BJ (cell line): ENCODE measurements at regions not wholly inside any gene's neighbourhood (a gene's known extent, or its start where the extent isn't known, plus 50 kb on each side); places are given as distances from the start of the nearest gene placed in this dataset.

Experiments
- CTCF ChIA-PET: fragments of 350-600 bp; formaldehyde crosslinking; extraction: SDS; loops from one replicate; lab custom pipeline; 2021; ENCODE audit warnings: antibody characterized with exemption, inconsistent platforms; lab: Yijun Ruan, JAX
- POLR2A ChIA-PET: fragments of 300-600 bp; sonication (Branson Sonifier 250); formaldehyde crosslinking; extraction: SDS; loops from one replicate; lab custom pipeline; 2021; ENCODE audit warnings: antibody characterized with exemption; lab: Charles Lee
- DNase-seq: peaks from one replicate; pipeline ENCODE4 v3.0.0-alpha.2; 2011; ENCODE audit warnings: low read depth
- H3K27me3 ChIP-seq: 2 replicates; pipeline ENCODE4 v1.6.0; 2011; ENCODE audit warnings: low read length; ENCODE audit not compliant: control insufficient read depth, insufficient read depth
- H3K36me3 ChIP-seq: 2 replicates; pipeline ENCODE4 v1.5.1; 2011; ENCODE audit warnings: low read length; ENCODE audit not compliant: control insufficient read depth, insufficient read depth
- H3K4me3 ChIP-seq: 2 replicates; pipeline ENCODE4 v1.5.1; 2011; ENCODE audit warnings: low read depth, mild to moderate bottlenecking, control low read depth, low read length
- TF ChIP-seq, protein P1 (sequence below): IDR thresholded peaks from 2 replicates; pipeline ENCODE4 v1.5.1; 2011; ENCODE audit warnings: low read depth, mild to moderate bottlenecking, control low read depth, inconsistent platforms, low read length, moderate library complexity; ENCODE audit not compliant: insufficient read depth

DNA sequence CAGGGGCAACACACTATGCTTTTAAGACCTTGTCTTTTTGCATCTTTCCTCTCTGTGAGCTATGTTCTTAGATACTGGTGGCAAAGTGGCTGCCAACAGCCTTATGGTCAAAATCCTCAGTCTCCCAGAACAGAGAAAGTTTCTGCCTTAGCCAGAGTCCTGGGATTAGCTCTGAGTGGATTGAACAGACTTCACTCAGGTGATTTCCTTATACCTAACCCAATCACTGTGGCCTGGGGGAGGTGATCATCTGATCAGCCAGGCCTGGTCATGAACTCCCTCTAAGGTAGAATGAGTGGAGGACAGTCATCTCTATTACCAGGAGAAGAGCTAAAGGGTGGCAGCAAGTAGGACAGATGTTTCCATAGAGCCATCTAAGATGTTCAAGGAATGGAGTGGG is 218.5 kb upstream of the E2F8 start:
- no peak for DNase-seq

DNA sequence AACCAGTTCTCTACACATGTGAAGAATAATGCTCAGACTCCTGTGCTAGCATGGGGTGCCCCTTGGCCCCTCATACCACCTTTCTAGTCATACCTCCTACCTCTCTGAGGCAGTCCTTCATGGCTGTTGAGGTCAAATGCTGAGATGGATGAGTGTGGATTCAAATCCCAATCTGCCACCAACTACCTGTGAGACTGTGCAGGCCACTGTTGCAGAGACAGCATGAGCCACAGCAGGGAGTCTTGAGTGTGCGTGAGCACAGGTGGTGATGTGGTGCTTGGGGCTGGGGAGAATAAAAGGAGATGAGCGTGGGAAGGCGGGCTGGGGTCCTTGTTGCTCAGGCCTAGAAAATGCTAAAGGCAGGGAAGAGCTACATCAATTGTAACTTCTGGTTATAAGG is 218.0 kb upstream of the E2F8 start:
- ChIA-PET POLR2A (no interaction called here), CTCF (interaction anchor here (0.6 kb wide), 1 partner anchor 387 kb away, joined by 3 read pairs; no protein-coding TSS in a partner anchor)
- DNase-seq = no peak
- TF ChIP-seq, protein P1, sequence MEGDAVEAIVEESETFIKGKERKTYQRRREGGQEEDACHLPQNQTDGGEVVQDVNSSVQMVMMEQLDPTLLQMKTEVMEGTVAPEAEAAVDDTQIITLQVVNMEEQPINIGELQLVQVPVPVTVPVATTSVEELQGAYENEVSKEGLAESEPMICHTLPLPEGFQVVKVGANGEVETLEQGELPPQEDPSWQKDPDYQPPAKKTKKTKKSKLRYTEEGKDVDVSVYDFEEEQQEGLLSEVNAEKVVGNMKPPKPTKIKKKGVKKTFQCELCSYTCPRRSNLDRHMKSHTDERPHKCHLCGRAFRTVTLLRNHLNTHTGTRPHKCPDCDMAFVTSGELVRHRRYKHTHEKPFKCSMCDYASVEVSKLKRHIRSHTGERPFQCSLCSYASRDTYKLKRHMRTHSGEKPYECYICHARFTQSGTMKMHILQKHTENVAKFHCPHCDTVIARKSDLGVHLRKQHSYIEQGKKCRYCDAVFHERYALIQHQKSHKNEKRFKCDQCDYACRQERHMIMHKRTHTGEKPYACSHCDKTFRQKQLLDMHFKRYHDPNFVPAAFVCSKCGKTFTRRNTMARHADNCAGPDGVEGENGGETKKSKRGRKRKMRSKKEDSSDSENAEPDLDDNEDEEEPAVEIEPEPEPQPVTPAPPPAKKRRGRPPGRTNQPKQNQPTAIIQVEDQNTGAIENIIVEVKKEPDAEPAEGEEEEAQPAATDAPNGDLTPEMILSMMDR = no peak
- no peaks in the 10 kb centered on the region for H3K36me3 ChIP-seq
- H3K27me3 ChIP-seq = peaks cover 3% of the 10 kb centered on the region
- no peak overlapping the region for H3K4me3 ChIP-seq

More for the DNA sequence above, 218.5 kb upstream of the E2F8 start:
- no peak overlapping the region for H3K4me3 ChIP-seq
- H3K27me3 ChIP-seq = peaks cover 5% of the 10 kb centered on the region
- ChIA-PET CTCF (interaction anchor here (0.6 kb wide), 1 partner anchor 388 kb away, joined by 3 read pairs; no protein-coding TSS in a partner anchor), POLR2A (no interaction called here)
- H3K36me3 ChIP-seq = no peaks in the 10 kb centered on the region
- TF ChIP-seq, protein P1 = no peak

DNA sequence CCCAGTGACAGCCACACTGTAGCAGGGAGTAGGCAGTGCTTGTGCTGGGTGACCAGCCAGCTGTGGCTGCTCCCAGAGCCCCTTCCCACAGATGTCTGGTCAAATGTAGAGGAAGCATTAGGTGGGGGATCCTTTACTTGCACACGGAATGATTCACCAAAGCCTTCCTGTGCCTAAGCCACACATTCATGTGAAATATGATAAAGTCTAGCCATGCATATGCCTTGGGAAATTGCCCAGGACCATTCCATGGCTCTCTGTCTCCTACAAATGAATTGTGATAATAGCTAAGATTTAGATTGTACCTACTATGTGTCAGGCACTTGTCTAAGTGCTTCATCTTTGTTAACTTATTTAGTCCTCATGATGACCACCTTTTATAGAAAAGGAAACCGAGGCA is 217.5 kb upstream of the E2F8 start:
- DNase-seq = no peak
- ChIA-PET POLR2A (no interaction called here), CTCF (no interaction called here)
- H3K36me3 ChIP-seq = no peaks in the 10 kb centered on the region
- TF ChIP-seq, protein P1 = no peak
- no peak overlapping the region for H3K4me3 ChIP-seq
- H3K27me3 ChIP-seq = peaks cover 3% of the 10 kb centered on the region

DNA sequence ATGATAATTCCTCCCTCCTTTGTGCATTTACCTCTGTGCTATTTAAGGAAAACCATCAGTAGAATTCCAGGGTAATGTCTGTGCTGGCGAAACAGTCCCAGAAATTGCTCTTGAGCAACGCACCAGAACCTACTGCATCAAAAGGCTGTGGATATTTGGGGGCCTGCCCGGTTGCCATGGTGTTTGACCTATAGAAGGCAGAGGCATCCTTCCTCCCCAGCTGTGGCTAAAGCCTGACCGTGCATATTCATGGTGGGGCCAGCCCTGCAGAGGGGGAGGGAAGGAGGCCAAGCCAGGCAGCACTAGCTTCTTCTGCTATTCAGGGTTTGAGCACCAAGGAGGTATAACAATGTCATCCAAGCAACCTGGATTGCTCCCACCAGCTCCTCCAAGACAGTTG is 215.0 kb upstream of the E2F8 start:
- no peak for DNase-seq
- TF ChIP-seq, protein P1 = no peak
- ChIA-PET CTCF (interaction anchor here (1.2 kb wide), 1 partner anchor 102 kb away, joined by 3 read pairs; no protein-coding TSS in a partner anchor), POLR2A (no interaction called here)
- H3K4me3 ChIP-seq = no peak overlapping the region
- H3K27me3 ChIP-seq = peaks cover 7% of the 10 kb centered on the region
- no peaks in the 10 kb centered on the region for H3K36me3 ChIP-seq

DNA sequence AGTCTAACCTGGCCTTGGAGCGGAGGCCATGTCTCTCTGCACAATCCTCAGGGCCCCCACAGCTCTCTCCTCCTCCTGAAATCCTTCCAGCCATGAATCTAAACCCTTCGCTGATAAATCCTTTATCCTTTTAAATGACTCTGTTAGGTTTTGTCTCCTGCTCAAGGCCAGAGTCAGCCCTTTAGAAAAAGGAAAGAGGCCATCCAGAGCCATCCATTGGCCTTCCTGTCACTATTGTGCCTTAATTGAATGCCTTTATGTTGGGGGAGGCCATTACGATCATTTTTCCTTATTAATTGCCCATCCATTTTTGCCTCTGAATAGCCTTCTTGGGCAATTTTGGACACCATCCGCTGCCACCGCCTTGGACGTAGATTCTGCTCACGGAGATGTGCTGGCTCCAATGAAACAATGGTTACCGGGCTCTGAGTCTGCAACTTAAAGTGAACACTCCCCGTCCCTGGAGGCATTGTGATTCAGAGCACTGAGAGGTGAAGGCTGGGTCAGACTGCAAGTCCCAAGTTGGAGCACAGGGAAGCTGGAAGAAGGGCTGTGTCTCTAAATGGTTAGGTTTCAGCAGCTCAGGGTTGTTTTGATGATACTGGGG is 213.0 kb upstream of the E2F8 start:
- Histone ChIP-seq H3K27me3 (peaks cover 13% of the 10 kb centered on the region), H3K36me3 (no peaks in the 10 kb centered on the region), H3K4me3 (no peak overlapping the region)
- ChIA-PET CTCF (no interaction called here), POLR2A (no interaction called here)
- TF ChIP-seq, protein P1 = no peak
- DNase-seq = no peak
